Caco-2 (cell line): ENCODE measurements at regions not wholly inside any gene's neighbourhood (a gene's known extent, or its start where the extent isn't known, plus 50 kb on each side); places are given as distances from the start of the nearest gene placed in this dataset.

Experiments
- BruUV-seq: library from RNA; stranded (reverse); fragments of 400-500 nt; replicated peaks from 2 replicates; lab custom pipeline; 2021; lab: Mats Ljungman, UMichigan
- CTCF ChIA-PET: fragments of 300-600 bp; sonication (Branson Sonifier 250); formaldehyde crosslinking; loops from one replicate; lab custom pipeline; 2022; ENCODE audit warnings: antibody characterized with exemption; lab: Charles Lee
- POLR2A ChIA-PET: fragments of 300-600 bp; sonication (Branson Sonifier 250); formaldehyde crosslinking; loops from one replicate; lab custom pipeline; 2022; ENCODE audit warnings: antibody characterized with exemption; lab: Charles Lee
- DNase-seq, 2 experiments: peaks; one replicate each; pipeline versions ENCODE4 v3.0.0 to v3.0.0-alpha.2; 2020 to 2022
- H3K27me3 ChIP-seq: replicated peaks from 2 replicates; pipeline ENCODE4 v1.6.0; 2011; ENCODE audit warnings: low read length; ENCODE audit not compliant: control insufficient read depth, insufficient read depth
- H3K36me3 ChIP-seq: 2 replicates; pipeline ENCODE4 v1.5.1; 2011; ENCODE audit warnings: low read length; ENCODE audit not compliant: control insufficient read depth, insufficient read depth
- H3K4me1 ChIP-seq: fragments of 250-450 bp; sonication (Bioruptor Pico); 2 replicates; pipeline ENCODE4 v1.5.1; 2020; ENCODE audit warnings: mild to moderate bottlenecking
- H3K4me3 ChIP-seq: 2 replicates; pipeline ENCODE4 v1.5.1; 2011; ENCODE audit warnings: low read depth, mild to moderate bottlenecking, control low read depth, low read length
- H3K9me3 ChIP-seq: fragments of 250-450 bp; sonication (Bioruptor Pico); 2 replicates; pipeline ENCODE4 v1.5.1; 2020; ENCODE audit warnings: mild to moderate bottlenecking, moderate library complexity
- H3K27ac Mint-ChIP-seq: one replicate; pipeline ENCODE4 v1.8.0; 2022; ENCODE audit warnings: mixed read lengths; ENCODE audit not compliant: unreplicated experiment
- H3K27me3 Mint-ChIP-seq: one replicate; pipeline ENCODE4 v1.8.0; 2022; ENCODE audit warnings: mixed read lengths; ENCODE audit not compliant: insufficient read depth, unreplicated experiment
- H3K36me3 Mint-ChIP-seq: one replicate; pipeline ENCODE4 v1.8.0; 2022; ENCODE audit warnings: mild to moderate bottlenecking, mixed read lengths; ENCODE audit not compliant: insufficient read depth, unreplicated experiment
- H3K4me1 Mint-ChIP-seq: one replicate; pipeline ENCODE4 v1.8.0; 2022; ENCODE audit warnings: low read depth, mixed read lengths; ENCODE audit not compliant: unreplicated experiment
- H3K4me3 Mint-ChIP-seq: one replicate; pipeline ENCODE4 v1.8.0; 2022; ENCODE audit warnings: mild to moderate bottlenecking, moderate library complexity, mixed read lengths; ENCODE audit not compliant: unreplicated experiment
- H3K9me3 Mint-ChIP-seq: one replicate; pipeline ENCODE4 v1.8.0; 2022; ENCODE audit warnings: mixed read lengths; ENCODE audit not compliant: unreplicated experiment
- intact Hi-C: fragments of 100-400 bp; cut with micrococcal nuclease; formaldehyde crosslinking; loops from one replicate; pipeline ENCODE4 v1.10.0; 2022; ENCODE audit not compliant: unreplicated experiment
- TF ChIP-seq, protein P1 (sequence below), 2 experiments: fragments of 200-600 bp in 1 of 2; IDR thresholded peaks; 1 replicate in 1 of 2; 2 replicates in 1 of 2; pipeline versions ENCODE4 v1.5.1 to v1.8.0; 2011 to 2022; ENCODE audit warnings: antibody characterized with exemption in 1 of 2, control low read depth in 1 of 2, inconsistent platforms in 1 of 2, low read depth in 1 of 2, low read length in 1 of 2, mild to moderate bottlenecking in 1 of 2, moderate library complexity in 1 of 2; ENCODE audit not compliant: insufficient read depth in 1 of 2, severe bottlenecking in 1 of 2, unreplicated experiment in 1 of 2

DNA sequence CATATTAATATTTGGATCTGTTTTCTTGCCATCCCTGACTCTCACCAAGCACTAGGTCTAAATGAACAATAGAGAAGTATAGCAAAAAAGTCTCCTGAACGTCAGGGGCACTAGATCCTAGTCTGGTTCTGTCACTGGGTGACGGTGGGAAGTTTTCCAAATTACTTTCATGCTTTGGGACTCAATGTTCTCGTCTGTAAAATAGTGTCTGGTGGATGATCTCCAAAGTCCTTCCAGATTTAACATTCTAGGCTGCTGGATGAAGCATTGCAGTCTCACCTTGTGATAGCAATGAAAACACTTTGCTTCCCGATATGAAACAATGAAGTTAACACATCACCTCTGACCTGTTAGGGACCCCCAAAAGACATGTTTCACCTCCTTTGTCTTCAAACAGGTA lies 199.3 kb downstream of the SEC61B start:
- BruUV-seq: no TSS peak
- TF ChIP-seq, protein P1, sequence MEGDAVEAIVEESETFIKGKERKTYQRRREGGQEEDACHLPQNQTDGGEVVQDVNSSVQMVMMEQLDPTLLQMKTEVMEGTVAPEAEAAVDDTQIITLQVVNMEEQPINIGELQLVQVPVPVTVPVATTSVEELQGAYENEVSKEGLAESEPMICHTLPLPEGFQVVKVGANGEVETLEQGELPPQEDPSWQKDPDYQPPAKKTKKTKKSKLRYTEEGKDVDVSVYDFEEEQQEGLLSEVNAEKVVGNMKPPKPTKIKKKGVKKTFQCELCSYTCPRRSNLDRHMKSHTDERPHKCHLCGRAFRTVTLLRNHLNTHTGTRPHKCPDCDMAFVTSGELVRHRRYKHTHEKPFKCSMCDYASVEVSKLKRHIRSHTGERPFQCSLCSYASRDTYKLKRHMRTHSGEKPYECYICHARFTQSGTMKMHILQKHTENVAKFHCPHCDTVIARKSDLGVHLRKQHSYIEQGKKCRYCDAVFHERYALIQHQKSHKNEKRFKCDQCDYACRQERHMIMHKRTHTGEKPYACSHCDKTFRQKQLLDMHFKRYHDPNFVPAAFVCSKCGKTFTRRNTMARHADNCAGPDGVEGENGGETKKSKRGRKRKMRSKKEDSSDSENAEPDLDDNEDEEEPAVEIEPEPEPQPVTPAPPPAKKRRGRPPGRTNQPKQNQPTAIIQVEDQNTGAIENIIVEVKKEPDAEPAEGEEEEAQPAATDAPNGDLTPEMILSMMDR (IDR thresholded peaks at IDR 0.05; ENCODE audit: insufficient read depth in 1 of 2, low read depth in 1 of 2, low read length in 1 of 2, severe bottlenecking in 1 of 2, unreplicated experiment in 1 of 2): no peak
- ChIA-PET POLR2A (no interaction called here), CTCF (no interaction called here)
- no peak overlapping the region for H3K4me3 Mint-ChIP-seq
- no peaks in the 10 kb centered on the region for H3K36me3 Mint-ChIP-seq
- H3K4me1 ChIP-seq: no peaks in the 10 kb centered on the region
- intact Hi-C loops: no loop called here
- H3K27me3 ChIP-seq: no peaks in the 10 kb centered on the region
- DNase-seq: no peak
- peaks cover 8% of the 10 kb centered on the region for H3K27me3 Mint-ChIP-seq
- H3K27ac Mint-ChIP-seq: no peak overlapping the region
- no peaks in the 10 kb centered on the region for H3K9me3 Mint-ChIP-seq
- no peaks in the 10 kb centered on the region for H3K9me3 ChIP-seq
- H3K4me3 ChIP-seq: no peak overlapping the region
- H3K4me1 Mint-ChIP-seq: no peaks in the 10 kb centered on the region
- no peaks in the 10 kb centered on the region for H3K36me3 ChIP-seq

DNA sequence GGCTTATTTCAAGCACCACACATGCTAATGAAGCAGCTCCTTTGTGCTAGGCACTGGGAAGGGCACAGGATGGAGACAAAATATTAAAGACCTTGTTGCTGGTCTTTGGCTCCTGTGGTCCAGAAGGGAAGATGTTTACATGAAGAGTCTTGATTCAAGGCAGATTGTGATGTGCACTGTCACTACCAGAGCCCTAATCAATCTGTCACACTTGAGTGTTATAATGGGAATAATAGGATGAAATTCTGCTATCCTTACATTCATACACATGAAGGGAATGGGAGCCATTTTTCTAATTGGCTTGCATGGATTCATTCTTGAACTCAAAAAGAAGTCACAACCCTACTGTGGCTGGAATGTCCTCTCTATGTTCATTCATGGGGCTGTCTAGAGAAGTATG lies 203.0 kb downstream of the SEC61B start:
- no peak overlapping the region for H3K27ac Mint-ChIP-seq
- POLR2A ChIA-PET: no interaction called here
- no peaks in the 10 kb centered on the region for H3K9me3 ChIP-seq
- CTCF ChIA-PET: no interaction called here
- H3K36me3 Mint-ChIP-seq: no peaks in the 10 kb centered on the region
- no peak overlapping the region for H3K4me3 Mint-ChIP-seq
- H3K4me1 Mint-ChIP-seq: no peaks in the 10 kb centered on the region
- no peak overlapping the region for H3K4me3 ChIP-seq
- no peaks in the 10 kb centered on the region for H3K4me1 ChIP-seq
- DNase-seq: no peak
- intact Hi-C loops: no loop called here
- no peaks in the 10 kb centered on the region for H3K9me3 Mint-ChIP-seq
- peaks cover 5% of the 10 kb centered on the region for H3K27me3 Mint-ChIP-seq
- BruUV-seq: no TSS peak
- no peaks in the 10 kb centered on the region for H3K27me3 ChIP-seq
- no peaks in the 10 kb centered on the region for H3K36me3 ChIP-seq
- TF ChIP-seq, protein P1 (IDR thresholded peaks at IDR 0.05; ENCODE audit: insufficient read depth in 1 of 2, low read depth in 1 of 2, low read length in 1 of 2, severe bottlenecking in 1 of 2, unreplicated experiment in 1 of 2): no peak

DNA sequence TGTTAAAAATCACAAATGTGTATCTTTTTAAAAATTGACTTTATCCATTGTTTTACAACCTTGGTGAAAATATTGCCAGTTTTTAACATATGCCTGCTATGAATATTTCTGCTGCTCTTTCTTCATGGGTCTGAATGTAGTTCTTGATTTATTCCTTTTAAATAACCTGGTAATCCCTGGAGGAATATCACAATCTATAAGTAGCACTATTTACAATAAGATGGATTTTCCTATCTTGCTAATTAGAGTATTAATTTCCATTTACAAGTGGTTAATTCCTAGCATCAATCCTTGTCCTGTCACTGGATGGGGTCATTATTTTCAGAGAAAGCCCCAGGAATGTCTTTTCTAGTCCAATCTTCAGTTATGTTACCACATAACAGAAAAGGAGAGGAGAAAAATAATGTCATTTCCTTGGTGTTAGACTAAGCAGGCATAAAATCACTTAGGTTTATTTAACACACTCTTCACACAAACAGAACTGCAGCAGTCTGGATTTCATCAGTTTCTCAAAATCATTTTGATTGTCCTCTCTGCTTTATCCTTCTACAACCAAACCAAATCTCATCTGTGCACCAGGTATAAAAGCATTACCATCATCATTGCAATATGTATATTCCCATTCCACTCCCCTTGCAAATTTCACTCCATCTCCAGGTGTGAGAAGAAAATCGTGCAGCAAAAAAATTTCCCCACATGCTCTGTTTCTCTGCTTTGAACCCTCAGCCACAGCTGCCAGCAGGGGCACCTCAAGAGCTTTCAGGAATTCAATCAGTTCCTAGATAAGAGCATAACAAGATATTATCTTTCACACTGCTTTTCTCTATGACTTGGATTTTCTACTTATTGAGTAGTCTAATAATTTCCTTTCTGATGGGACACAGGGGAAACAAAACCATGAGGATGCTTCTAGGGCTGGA lies 204.1 kb downstream of the SEC61B start:
- Histone ChIP-seq H3K36me3 (no peaks in the 10 kb centered on the region), H3K4me1 (no peaks in the 10 kb centered on the region), H3K9me3 (no peaks in the 10 kb centered on the region), H3K4me3 (no peak overlapping the region), H3K27me3 (no peaks in the 10 kb centered on the region)
- Mint-ChIP-seq H3K27me3 (peaks cover 5% of the 10 kb centered on the region), H3K4me1 (no peaks in the 10 kb centered on the region), H3K27ac (no peak overlapping the region), H3K36me3 (no peaks in the 10 kb centered on the region), H3K4me3 (no peak overlapping the region), H3K9me3 (no peaks in the 10 kb centered on the region)
- POLR2A ChIA-PET: no interaction called here
- intact Hi-C loops: no loop called here
- TF ChIP-seq, protein P1 (IDR thresholded peaks at IDR 0.05; ENCODE audit: insufficient read depth in 1 of 2, low read depth in 1 of 2, low read length in 1 of 2, severe bottlenecking in 1 of 2, unreplicated experiment in 1 of 2): no peak
- CTCF ChIA-PET: no interaction called here
- BruUV-seq: no TSS peak
- DNase-seq: no peak
